Peyer's patch (tissue), 4 donors: ENCODE measurements at regions not wholly inside any gene's neighbourhood (a gene's known extent, or its start where the extent isn't known, plus 50 kb on each side); places are given as distances from the start of the nearest gene placed in this dataset.
"Not testable (repeated sequence)": the region's sequence is repeated elsewhere in the genome, so short reads cannot be mapped to it uniquely, and the experiment has no call there.

Source experiments
- DNase-seq, 3 donors: peaks; one replicate each; pipeline ENCODE4 v3.0.0-alpha.2; 2017 to 2019
- H3K27ac ChIP-seq, 4 donors: fragments of 200-600 bp; sonication (generic); one replicate each; pipeline ENCODE4 v1.5.1; 2016 to 2019
- H3K27me3 ChIP-seq, 2 donors: fragments of 200-600 bp; sonication (generic); one replicate each; pipeline ENCODE4 v1.5.1; 2019
- H3K36me3 ChIP-seq, 3 donors: fragments of 200-600 bp; sonication (generic); one replicate each; pipeline ENCODE4 v1.5.1; 2016 to 2019
- H3K4me1 ChIP-seq, 4 donors: fragments of 200-600 bp; sonication (generic); one replicate each; pipeline ENCODE4 v1.5.1; 2016 to 2019
- H3K4me3 ChIP-seq, 4 donors: fragments of 200-600 bp; sonication (generic); 1 replicate in 3 of 4; 2 replicates in 1 of 4; pipeline ENCODE4 v1.5.1; 2016 to 2019; ENCODE audit warnings: mild to moderate bottlenecking in 1 of 4
- H3K9me3 ChIP-seq, 4 donors: fragments of 200-600 bp; sonication (generic); one replicate each; pipeline ENCODE4 v1.5.1; 2016 to 2019; ENCODE audit warnings: mild to moderate bottlenecking in 1 of 4
- POLR2A ChIP-seq, 2 donors: fragments of 450-650 bp; IDR thresholded peaks; one replicate each; pipeline ENCODE4 v1.5.1; 2017; ENCODE audit warnings: antibody characterized with exemption in 2 of 2, mild to moderate bottlenecking in 2 of 2, moderate library complexity in 2 of 2
- TF ChIP-seq, protein P1 (sequence below), 6 experiments: fragments of 450-650 bp in 4 of 6; fragments of 200-600 bp in 2 of 6; sonication (generic) in 1 of 6; IDR thresholded peaks; one replicate each; pipeline ENCODE4 v1.5.1; 2017 to 2019; ENCODE audit warnings: antibody characterized with exemption in 6 of 6, mild to moderate bottlenecking in 3 of 6, moderate library complexity in 1 of 6

- Histone ChIP-seq H3K9me3 (no peaks in the 10 kb centered on the region), H3K27ac (no peak overlapping the region), H3K27me3 (no peaks in the 10 kb centered on the region), H3K4me1 (no peaks in the 10 kb centered on the region), H3K36me3 (no peaks in the 10 kb centered on the region), H3K4me3 (no peak overlapping the region)
- TF ChIP-seq, protein P1, sequence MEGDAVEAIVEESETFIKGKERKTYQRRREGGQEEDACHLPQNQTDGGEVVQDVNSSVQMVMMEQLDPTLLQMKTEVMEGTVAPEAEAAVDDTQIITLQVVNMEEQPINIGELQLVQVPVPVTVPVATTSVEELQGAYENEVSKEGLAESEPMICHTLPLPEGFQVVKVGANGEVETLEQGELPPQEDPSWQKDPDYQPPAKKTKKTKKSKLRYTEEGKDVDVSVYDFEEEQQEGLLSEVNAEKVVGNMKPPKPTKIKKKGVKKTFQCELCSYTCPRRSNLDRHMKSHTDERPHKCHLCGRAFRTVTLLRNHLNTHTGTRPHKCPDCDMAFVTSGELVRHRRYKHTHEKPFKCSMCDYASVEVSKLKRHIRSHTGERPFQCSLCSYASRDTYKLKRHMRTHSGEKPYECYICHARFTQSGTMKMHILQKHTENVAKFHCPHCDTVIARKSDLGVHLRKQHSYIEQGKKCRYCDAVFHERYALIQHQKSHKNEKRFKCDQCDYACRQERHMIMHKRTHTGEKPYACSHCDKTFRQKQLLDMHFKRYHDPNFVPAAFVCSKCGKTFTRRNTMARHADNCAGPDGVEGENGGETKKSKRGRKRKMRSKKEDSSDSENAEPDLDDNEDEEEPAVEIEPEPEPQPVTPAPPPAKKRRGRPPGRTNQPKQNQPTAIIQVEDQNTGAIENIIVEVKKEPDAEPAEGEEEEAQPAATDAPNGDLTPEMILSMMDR (IDR thresholded peaks at IDR 0.05): no peak
- no peak for TF ChIP-seq POLR2A (IDR thresholded peaks at IDR 0.05)
- DNase-seq: no peak
Measured at GRCh38 chr14:86084097-86084496, 554.2 kb downstream of the FLRT2 start.

- H3K27me3 ChIP-seq: no peaks in the 10 kb centered on the region
- H3K4me3 ChIP-seq: no peak overlapping the region
- DNase-seq: no peak
- H3K36me3 ChIP-seq: no peaks in the 10 kb centered on the region
- H3K4me1 ChIP-seq: no peaks in the 10 kb centered on the region
- no peak overlapping the region for H3K27ac ChIP-seq
- TF ChIP-seq POLR2A (IDR thresholded peaks at IDR 0.05): no peak
- TF ChIP-seq, protein P1 (IDR thresholded peaks at IDR 0.05): no peak
- no peaks in the 10 kb centered on the region for H3K9me3 ChIP-seq
Measured at GRCh38 chr14:86083616-86084015, 553.7 kb downstream of the FLRT2 start.

DNA sequence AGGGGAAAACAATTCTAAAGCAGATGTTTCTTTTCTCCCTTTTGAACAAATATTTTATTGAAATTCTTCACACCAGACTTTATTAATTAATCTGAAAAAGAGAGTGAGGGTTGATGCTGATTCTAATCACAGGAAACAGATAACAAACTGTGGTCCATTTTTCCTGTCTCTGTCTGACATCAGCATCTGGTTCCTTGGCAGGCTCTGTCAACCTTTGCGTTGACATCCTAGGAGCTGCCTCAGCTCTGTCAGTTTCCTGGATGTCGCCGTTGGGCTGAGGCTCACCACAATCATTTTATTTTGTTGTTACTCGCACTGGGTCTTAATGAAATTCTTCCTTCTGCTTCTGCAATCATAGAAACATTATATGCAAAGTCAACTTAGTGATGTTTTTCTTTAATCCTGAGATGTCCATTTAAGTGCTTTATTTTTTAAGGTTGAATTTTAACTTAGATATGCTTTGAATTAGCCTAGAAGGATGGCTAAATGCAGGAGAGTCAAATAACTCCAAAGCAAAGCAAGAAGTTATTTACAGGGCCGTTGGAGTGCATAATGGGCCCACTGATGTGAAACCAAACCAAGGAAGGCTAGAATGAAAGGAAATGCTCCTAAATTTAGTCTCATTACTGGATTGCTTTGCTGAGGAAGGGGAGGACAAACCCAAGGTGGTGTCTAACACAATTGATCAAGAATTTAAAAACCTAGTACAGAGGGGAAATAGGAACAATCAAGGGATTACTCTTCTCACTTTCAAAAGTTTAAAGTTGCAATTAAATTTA is 542.4 kb downstream of the FLRT2 start:
- no peaks in the 10 kb centered on the region for H3K27me3 ChIP-seq
- no peak overlapping the region for H3K4me3 ChIP-seq
- H3K9me3 ChIP-seq: no peaks in the 10 kb centered on the region
- no peak for DNase-seq
- H3K4me1 ChIP-seq: no peaks in the 10 kb centered on the region
- H3K27ac ChIP-seq: no peak overlapping the region
- no peaks in the 10 kb centered on the region for H3K36me3 ChIP-seq
- no peak for TF ChIP-seq POLR2A (IDR thresholded peaks at IDR 0.05)
- TF ChIP-seq, protein P1 (IDR thresholded peaks at IDR 0.05): no peak

- TF ChIP-seq, protein P1 (IDR thresholded peaks at IDR 0.05): no peak
- TF ChIP-seq POLR2A (IDR thresholded peaks at IDR 0.05): no peak
- Histone ChIP-seq H3K36me3 (no peaks in the 10 kb centered on the region), H3K27me3 (no peaks in the 10 kb centered on the region), H3K4me3 (no peak overlapping the region), H3K9me3 (no peaks in the 10 kb centered on the region), H3K4me1 (no peaks in the 10 kb centered on the region), H3K27ac (no peak overlapping the region)
- DNase-seq: no peak
Measured at GRCh38 chr14:86066651-86067050, 536.7 kb downstream of the FLRT2 start.

DNA sequence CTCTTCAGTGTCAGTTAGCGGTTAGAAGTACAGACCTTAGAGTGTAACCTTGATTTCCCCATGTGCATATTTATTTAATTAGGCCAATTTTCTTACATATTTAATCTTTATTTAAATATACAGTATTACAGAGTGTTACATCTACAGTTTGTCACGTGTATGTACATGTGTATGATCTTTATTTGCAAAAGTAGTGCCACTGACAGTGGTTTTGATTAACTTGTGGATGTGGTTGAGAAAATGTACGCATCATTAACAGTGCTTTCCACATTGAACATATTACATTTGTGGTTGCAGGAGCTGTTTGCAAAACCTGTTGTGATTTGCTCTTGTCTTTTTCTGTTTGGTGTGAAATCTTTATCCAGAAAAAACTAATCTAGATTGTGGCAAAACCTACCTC is 535.5 kb downstream of the FLRT2 start:
- H3K27ac ChIP-seq: no peak overlapping the region
- no peak for DNase-seq
- no peaks in the 10 kb centered on the region for H3K9me3 ChIP-seq
- no peaks in the 10 kb centered on the region for H3K36me3 ChIP-seq
- no peak overlapping the region for H3K4me3 ChIP-seq
- TF ChIP-seq, protein P1 (IDR thresholded peaks at IDR 0.05): no peak
- TF ChIP-seq POLR2A (IDR thresholded peaks at IDR 0.05): no peak
- no peaks in the 10 kb centered on the region for H3K27me3 ChIP-seq
- H3K4me1 ChIP-seq: no peaks in the 10 kb centered on the region

DNA sequence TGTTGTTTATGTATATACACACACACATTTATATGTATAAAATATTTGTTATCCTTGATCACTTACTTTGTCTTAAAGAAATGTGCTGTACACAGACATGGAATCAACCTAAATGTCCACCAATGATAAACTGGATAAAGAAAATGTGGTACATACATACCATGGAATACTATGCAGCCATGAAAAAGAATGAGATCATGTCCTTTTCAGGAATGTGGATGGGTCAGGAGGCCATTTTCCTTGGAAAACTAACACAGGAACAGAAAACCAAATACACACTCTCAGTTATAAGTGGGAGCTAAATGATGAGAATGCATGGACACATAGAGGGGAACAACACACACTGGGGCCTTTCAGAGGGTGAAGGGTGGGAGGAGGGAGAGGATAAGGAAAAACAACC is 534.7 kb downstream of the FLRT2 start:
- DNase-seq, H3K27me3 ChIP-seq, H3K4me1 ChIP-seq, H3K9me3 ChIP-seq, H3K27ac ChIP-seq, H3K4me3 ChIP-seq, H3K36me3 ChIP-seq: not testable (repeated sequence)
